Ramos (cell line): ENCODE measurements at regions not wholly inside any gene's neighbourhood (a gene's known extent, or its start where the extent isn't known, plus 50 kb on each side); places are given as distances from the start of the nearest gene placed in this dataset.

Experiments
- in situ Hi-C: fragments of 300-500 bp; cut with MboI; formaldehyde crosslinking; loops from one replicate; pipeline ENCODE4 v1.14.3; 2022; ENCODE audit warnings: low sequenced_read_pairs; ENCODE audit not compliant: unreplicated experiment

DNA sequence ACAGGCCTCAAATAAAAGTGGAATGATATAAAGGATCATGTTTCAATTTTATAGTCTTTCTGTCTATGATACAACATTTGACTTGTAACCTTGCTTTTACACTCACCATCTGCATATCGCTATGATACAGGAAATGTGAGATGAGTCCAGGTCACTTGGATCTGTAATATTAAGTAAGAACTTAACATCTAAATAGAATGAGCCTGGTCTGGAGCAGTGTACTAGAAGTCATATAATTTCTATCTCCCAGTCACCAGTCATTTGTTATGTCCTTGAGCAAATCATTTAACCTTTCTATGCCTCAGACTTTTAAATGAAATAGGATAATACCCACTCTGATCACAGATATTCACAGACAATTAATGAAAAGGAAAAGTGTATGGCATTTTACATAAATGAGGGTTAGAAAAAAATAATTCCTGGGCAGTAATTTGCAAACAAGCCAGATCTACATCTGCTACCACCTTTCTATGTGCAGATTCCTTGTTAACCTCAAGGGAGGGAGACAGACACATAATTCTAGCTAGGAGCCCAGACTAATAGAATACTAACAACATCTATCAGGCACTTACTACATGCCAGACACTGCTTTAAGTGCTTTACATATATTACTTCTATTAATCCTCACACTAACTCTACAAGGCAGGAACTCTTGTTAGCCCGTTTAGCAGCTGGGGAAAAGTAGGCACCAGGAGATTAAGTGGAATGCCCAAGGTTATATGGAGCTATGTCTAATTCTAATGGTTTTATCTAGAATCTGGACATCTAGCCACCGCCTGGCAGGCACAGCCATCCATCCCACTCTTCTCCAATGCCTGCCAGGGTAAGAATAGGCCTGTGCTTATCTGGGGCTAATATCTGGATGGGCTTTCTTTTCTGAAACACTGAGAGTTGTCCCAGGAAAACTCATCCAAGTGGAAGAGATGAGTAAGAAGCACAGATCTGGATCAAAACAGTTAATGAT, 313.6 kb upstream of the CDH20 start:
- in situ Hi-C loops: no loop called here

DNA sequence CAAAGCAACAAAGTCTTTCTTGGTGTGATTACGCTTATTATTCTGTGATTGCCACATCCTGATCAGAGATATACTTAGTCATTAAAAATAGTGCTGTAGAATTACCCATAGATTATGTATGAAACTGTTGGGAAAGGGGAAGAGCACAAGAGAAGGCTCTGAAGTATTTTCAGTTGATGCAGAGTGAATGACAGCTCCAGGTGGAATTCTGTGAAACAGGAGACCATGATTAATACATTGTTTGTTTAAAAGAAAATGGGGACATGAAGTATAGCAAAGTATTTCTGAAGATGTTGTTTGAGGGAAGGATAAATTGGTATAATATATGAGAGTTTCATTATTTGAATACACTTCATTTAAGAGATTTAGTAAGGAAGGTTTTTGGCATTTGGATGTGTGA, 307.6 kb upstream of the CDH20 start:
- in situ Hi-C loops: no loop called here

DNA sequence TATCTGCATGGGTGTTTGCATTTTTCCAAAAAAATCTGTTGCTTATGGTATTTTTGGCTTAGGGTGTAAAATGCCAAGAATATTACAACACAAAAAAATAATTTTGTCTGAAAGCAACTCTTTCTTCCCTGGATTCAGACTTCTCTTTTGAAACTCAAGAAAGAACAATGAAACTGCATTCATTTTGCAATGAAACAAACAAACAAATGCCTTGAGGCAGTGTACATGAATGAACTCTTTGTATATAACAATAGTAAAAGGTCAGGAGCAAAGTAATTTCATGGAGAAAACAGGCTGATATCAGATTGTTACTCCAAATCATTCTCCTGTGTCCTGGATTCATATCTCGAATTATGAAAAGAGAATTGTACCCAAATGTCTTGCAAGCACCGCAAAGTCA, 301.6 kb upstream of the CDH20 start:
- in situ Hi-C loops: no loop called here

DNA sequence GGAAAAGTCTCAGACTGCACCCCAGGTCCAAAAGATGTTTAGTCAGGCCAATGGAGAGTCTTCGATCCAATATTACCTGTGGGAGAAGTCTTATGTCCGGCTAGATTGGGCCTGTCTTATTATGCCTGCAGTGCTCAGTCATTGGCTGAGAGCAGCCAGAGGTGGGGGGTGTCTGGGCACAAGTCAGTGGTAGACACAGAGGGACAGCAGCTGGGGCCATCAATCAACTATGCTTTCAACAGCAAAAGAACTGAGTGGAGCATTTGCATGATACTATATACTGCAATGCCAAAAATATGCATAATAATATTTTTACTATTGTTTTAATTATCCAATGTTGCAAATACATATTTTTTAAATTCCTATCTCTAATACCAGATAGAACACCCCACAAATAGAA, 298.6 kb upstream of the CDH20 start:
- in situ Hi-C loops: no loop called here

DNA sequence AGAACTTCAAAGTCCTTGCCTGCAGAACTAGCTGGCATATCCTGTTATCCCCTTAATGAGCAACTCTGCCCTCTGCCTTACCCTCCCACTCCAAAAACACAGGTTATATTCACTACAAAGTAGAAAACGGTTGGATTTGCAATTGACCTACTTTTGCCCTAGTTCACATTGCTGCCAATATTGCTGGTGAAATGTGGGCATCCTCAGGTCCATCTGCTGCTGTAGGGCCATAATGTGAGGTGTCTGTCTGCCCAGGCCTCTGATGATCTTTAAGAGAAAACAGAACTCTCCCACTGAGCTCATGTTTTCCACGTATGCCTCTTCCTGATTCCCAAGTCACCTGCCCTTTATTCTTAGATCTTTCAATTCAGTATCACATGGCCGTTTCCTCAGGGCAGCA, 294.0 kb upstream of the CDH20 start:
- in situ Hi-C loops: no loop called here

DNA sequence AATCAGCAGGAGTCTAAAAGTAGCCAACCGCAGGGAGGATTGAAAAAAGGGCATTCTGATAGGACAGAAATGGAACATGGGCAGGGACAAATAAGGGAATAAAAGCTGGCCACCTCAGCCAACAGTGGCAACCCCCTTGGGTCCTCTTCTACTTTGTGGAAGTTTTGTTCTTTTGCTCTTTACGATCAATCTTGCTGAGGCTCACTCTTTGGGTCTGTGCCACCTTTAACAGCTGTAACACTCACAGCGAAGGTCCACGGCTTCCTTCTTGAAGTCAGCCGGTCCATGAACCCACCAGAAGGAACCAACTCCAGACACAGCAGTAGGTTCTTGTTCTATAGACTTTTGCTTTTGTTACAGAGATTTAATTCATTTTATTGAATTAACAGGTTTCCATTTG, 285.4 kb upstream of the CDH20 start:
- in situ Hi-C loops: no loop called here

DNA sequence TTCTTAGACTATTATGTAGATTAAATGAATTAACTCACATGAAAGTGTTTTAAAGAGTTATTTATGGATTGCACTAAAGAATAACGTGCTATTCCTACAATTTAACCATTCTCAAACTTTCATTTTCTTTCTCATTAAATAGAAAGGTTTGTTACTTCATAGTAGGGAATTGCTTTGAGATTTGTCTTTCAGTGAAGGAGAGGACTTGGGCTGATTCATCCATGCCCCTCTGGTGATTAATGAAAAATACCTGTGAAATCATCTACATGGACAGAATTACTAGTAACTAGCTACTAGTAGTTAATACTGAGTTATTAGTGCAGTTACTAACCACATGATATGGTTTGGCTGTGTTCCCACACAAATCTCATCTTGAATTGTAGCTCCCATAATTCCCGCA, 275.8 kb upstream of the CDH20 start:
- in situ Hi-C loops: no loop called here

DNA sequence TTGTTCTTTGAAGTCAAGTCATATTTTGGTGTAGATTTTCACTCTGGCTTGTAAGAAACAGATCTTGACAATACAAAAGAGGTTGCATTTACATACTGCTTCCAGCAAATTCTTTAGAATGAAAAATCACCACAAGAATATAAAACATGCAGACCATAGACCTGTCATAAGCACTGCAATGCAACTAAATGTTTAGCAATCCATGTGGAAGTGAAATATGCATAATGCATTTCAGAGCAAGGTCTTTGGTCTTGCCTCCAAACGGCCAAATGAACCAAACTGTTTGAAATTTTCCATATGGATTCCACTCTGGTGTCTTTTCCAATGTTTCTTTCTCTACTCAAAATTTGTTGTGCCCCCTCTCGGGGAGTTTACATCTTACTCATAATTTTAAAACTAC, 271.0 kb upstream of the CDH20 start:
- in situ Hi-C loops: no loop called here

DNA sequence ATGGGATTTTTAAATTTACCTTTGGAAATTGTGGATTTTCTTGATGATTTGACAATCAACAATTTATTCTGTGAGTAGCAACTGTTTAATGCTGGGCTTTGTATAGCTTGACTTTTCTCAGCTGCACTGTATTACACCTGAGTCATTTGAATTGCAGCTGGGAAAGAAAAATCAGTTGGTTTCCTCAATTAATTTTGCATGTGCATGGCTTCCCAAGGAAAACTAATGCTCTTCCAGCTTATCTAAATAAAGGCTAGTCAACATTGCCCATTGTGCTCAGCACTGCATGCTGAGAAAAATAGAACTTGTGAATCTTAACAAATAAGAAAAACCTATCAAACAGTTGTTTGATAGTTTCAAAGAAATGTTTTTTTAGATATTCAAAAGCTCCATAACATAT, 268.3 kb upstream of the CDH20 start:
- in situ Hi-C loops: no loop called here

DNA sequence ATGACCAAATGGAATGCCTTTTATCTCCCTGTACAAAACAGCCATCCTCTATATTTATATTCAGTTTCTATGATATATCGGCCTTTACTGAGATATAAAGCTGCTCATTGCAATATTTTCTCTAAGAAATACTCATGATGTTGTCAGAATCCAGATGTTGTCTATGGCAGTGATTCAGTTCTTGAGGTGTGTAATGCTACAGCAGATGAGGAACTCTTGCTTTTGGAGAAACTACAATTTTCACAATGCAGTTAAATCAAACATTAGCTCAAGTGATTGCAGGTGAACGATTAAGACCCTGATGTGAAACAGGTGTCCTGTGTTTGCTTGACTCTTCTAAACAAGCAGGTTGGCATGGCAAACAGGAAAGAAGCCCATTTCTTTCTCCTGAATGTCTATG, 256.2 kb upstream of the CDH20 start:
- in situ Hi-C loops: no loop called here

DNA sequence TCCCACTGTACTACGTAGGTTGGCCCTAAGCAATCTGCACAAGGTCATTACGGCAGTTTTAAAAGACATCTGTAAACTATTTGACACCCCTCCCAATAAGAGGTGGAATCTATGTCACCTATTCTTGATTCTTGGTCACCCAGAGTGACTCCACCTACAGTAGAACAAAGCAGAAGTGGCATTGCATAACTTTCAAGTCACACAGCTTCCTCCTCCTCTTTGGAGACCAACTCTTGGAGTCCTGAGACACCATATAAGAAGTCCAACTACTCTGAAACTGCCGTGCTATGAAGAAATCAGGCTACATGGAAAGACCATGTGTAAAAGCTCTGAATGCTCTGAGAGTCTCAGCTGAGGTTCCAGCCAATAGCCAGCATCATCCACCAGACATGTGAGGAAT, 253.5 kb upstream of the CDH20 start:
- in situ Hi-C loops: no loop called here

DNA sequence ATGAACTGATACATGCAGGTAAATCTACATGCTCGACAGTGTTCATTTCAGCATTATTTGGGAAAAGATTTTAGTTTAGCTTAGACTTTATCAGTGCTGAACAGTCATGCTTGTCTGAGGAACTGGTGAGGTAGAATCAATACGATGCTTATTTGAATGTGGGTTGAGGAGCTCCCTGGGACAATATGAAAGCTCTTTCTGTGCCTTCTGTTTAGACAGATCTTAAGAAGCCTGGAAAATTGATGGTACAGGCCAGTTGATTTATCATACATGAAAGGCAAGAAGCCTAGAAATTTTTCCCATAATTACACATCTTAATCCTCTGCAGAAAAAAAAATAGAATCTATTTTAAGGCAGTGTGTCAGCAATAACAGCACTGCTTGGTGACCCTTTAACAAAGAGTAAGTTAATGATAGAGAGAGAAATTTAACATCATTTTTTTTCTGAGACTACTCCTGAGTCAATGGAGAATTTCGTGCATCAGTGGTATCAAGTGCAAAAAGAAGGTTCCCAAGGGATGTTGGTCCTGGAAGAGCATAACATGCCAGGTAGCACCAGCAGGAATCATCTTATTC, 252.2 kb upstream of the CDH20 start:
- in situ Hi-C loops: no loop called here

DNA sequence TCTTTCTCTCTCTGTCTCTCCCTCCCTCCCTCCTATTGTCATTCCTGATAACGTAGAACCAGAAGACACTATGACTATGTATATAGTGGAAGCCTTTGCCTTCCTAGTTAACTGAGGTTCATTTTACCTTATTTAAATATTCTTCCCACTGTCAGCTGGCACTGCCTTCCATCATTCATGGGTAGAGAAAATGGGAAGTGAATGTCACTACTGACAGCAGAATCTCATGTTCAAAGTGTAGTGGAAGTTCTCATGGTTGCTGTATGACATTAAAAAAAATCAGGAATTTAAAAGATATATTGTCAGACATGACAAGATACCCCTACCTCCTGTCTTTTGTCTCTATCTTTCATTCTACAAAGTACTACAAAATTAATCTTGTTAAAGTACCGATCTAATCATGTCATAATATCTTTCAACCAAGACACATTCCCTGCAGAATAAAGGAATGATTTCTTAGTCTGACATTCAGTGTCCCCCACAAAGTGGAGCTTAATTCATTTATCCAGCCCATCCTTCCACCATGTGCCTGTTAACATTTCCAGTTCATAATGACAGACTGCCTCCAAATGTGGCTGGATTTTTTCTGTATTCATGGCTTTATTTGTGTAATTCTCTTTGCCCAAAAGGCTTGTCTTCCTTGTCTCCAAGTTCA, 250.1 kb upstream of the CDH20 start:
- in situ Hi-C loops: no loop called here

DNA sequence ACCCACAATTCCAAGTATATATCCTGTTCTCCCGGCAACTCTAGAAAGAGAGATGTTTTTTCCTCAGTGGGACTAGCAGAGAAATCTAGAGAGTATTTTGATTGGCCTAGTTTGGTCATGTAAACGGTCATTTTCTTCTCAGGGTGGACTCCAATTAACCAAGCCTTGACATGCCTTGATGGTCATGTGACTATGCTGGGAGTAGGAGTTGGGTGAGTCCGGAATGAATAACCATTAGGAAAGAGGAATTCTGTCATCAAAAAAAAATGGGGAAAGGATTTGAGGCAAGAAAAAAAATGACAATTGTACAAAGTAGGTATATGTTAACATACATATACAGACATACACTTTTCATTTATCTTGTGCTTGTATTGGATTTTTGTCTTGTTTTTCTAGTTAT, 248.2 kb upstream of the CDH20 start:
- in situ Hi-C loops: no loop called here

DNA sequence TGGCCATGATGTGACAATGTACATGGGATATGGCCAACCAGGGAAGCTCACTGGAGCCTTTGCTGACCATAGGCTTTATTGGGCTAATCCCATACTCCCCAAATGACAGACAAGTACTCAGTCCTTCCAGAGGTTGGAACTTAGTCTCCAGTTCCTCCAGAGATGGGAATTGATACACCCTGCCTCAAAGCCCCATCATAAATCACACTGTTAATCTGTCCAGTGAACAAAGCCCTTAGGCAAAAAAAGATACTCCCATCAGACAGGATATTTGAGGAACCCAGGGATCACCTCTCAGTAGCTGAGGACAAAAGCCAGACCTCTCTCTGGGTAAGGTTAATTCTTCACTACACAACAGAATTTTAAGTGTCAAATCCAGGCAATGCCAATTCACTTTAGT, 247.5 kb upstream of the CDH20 start:
- in situ Hi-C loops: no loop called here

DNA sequence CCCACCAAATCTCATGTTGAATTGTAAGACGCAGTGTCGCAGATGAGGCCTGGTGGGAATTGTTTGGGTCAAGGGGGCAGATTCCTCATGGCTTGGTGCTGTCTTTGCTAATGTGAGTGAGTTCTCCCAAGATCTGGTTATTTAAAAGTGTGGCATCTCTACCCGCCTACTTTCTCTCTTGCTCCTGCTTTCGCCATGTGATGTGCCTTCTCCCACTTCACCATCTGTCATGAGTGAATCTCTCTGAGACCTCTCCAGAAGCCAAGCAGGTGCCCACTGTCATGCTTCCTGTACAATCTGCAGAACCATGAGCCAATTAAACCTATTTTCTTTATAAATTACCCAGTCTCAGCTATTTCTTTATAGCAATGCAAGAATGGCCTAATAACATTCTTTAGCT, 246.6 kb upstream of the CDH20 start:
- in situ Hi-C loops: no loop called here

DNA sequence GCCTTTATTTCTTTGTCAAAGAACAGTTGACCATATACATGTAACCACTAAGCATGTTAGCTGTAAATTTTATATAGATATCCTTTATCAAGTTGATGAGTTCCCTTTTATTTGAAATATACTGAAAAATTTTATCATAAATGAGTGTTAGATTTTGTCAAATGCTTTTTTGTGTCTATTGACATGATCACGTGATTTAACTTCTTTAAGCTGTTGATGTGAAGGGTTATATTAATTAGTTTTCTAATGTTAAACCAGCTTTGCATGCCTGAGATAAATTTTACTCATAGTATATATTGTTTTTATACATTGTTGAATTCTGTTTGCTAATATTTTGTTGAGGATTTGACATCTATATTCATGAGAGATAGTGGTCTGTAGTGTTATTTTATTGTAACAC, 241.9 kb upstream of the CDH20 start:
- in situ Hi-C loops: no loop called here

DNA sequence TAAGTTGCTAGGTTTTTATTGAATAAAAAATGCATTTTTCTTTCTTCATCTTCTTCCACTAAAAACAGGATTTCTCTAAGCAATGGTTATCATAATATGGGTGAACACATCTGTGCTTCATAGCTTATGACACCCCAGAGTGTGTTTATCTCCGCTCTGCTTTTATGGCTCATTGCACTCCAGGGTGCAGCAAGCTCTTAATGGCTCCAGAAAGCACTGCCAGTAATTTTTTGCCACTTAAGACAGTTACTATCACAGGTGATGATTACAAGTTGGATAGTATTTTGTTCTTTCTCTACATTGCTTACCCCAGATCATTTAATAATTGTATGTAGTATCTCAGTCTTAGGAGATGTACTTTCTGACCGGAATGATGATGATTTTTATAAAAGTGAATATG, 239.3 kb upstream of the CDH20 start:
- in situ Hi-C loops: no loop called here

DNA sequence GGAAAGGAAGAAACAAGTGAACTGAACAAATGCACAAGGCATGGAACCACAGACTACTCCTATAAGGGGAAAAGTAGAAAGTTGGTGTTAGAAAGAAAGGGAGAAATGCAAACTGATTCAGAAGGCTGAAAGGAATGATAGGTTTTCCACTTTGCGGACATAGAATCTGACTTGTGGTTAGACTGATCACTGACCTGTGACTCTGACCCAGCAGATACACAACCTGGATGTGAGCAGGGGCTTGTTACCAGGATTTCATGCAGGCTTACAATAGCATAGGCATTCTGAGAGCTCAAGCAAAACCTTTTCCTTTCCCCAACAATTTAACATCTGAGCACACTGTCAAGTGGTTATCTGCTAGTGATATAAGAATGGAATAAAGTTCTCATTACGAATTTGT, 237.0 kb upstream of the CDH20 start:
- in situ Hi-C loops: no loop called here

DNA sequence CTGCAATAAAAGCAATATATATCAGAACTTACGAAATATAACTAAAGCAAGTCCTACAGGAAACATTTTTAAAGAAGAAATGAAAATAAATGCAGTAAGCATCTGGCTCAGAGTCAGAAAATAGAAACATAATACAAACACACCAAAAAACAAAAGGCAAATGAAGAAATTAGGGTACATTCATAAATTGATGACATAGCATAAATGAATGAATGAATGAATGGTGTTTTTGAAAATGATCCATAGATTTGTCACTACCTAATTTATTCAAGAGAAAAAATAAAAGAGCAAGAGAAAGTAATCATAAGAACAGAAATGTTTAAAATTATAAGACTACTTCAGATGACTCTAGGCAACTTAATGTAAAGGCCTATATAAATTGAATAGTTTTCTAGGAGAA, 226.1 kb upstream of the CDH20 start:
- in situ Hi-C loops: no loop called here

DNA sequence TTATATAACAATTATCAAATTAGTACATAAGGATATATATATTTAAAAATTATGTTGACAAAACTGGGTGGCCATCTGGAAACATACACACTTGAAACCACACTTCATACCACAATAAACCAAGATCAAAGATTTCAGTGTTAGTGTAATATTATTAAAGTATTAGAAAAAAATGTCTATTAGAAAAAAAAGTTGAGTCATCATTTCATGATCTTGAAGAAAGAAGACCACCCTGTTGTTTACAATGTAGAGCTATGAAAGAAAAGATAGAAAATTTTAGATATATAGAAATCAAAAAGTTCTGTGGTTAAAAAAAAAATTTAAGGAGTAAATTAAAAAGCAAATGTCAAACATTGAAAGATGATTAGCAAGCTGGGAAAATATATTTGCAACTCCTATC, 224.5 kb upstream of the CDH20 start:
- in situ Hi-C loops: no loop called here

DNA sequence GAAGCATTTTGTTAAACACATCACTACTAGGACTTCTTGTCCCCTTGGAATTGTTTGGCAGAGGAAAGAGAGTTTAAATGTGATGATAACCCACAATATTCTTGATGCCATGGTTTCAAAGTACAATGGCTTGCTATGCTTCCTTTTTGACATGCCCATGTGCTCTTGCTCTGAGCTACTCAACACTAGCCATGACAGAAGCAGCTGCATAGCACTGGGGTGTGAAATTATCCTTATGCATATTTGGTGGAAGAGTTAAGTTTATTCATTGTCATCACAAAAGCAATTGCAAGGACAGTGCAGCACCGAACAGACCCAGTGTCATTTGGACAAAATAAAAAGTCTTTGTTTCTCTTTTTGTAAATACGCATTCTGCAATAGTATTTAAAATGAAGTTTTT, 209.9 kb upstream of the CDH20 start:
- in situ Hi-C loops: no loop called here
